ENCODE measurements at regions not wholly inside any gene's neighbourhood (a gene's known extent, or its start where the extent isn't known, plus 50 kb on each side); places are given as distances from the start of the nearest gene placed in this dataset.

GRCh38 chr12:25767606-25768005, 190.9 kb upstream of the RASSF8 start:
- H3K36me3 ChIP-seq (ENCODE audit: insufficient read depth, low read length) = no peaks in the 10 kb centered on the region
- H3K9ac ChIP-seq (ENCODE audit: low read length) = no peak overlapping the region
- Mint-ChIP-seq H3K4me1 (ENCODE audit: low read depth, unreplicated experiment) (peaks cover 23% of the 10 kb centered on the region), H3K9me3 (ENCODE audit: unreplicated experiment) (no peaks in the 10 kb centered on the region), H3K4me3 (ENCODE audit: unreplicated experiment) (no peak overlapping the region), H3K36me3 (ENCODE audit: low read depth, unreplicated experiment) (no peaks in the 10 kb centered on the region), H3K27ac (ENCODE audit: unreplicated experiment) (no peak overlapping the region), H3K27me3 (ENCODE audit: low read depth, unreplicated experiment) (no peaks in the 10 kb centered on the region)
- TF ChIP-seq EZH2 (IDR thresholded peaks at IDR 0.05; ENCODE audit: insufficient read depth, low read length) (no peak), CTCF (IDR thresholded peaks at IDR 0.05; ENCODE audit: insufficient read depth, low read depth, low read length) (no peak)
- no peak overlapping the region for H3K4me3 ChIP-seq (ENCODE audit: insufficient read depth, low read depth, low read length)
- no peaks in the 10 kb centered on the region for H3K9me3 ChIP-seq (ENCODE audit: insufficient read depth, low read depth, low read length)
- H3K4me2 ChIP-seq (ENCODE audit: low read length) = peak overlapping the region; percentile 7
- DNase-seq (ENCODE audit: low read depth) (peak; percentile 52), FAIRE-seq (peak; percentile 62)
- H3K27ac ChIP-seq (ENCODE audit: low read depth, low read length) = no peak overlapping the region
- no peaks in the 10 kb centered on the region for H3K79me2 ChIP-seq (ENCODE audit: insufficient read depth, low read length)
- H3K4me1 ChIP-seq (ENCODE audit: insufficient read depth, low read length) = peaks cover 16% of the 10 kb centered on the region
- H4K20me1 ChIP-seq (ENCODE audit: insufficient read depth, low read length) = no peaks in the 10 kb centered on the region
- H2AFZ ChIP-seq (ENCODE audit: low read depth, low read length) = no peak overlapping the region
- no peaks in the 10 kb centered on the region for H3K27me3 ChIP-seq (ENCODE audit: insufficient read depth, low read length)

- no peak overlapping the region for H3K9ac ChIP-seq (ENCODE audit: low read length)
- H3K4me2 ChIP-seq (ENCODE audit: low read length) = peak overlapping the region; percentile 7
- no peak overlapping the region for H2AFZ ChIP-seq (ENCODE audit: low read depth, low read length)
- no peaks in the 10 kb centered on the region for H3K9me3 ChIP-seq (ENCODE audit: insufficient read depth, low read depth, low read length)
- H3K4me3 Mint-ChIP-seq (ENCODE audit: unreplicated experiment) = no peak overlapping the region
- no peak for DNase-seq (ENCODE audit: low read depth)
- H3K36me3 Mint-ChIP-seq (ENCODE audit: low read depth, unreplicated experiment) = no peaks in the 10 kb centered on the region
- peaks cover 23% of the 10 kb centered on the region for H3K4me1 Mint-ChIP-seq (ENCODE audit: low read depth, unreplicated experiment)
- H3K79me2 ChIP-seq (ENCODE audit: insufficient read depth, low read length) = no peaks in the 10 kb centered on the region
- no peaks in the 10 kb centered on the region for H3K27me3 ChIP-seq (ENCODE audit: insufficient read depth, low read length)
- no peak for FAIRE-seq
- no peak for TF ChIP-seq CTCF (IDR thresholded peaks at IDR 0.05; ENCODE audit: insufficient read depth, low read depth, low read length)
- TF ChIP-seq EZH2 (IDR thresholded peaks at IDR 0.05; ENCODE audit: insufficient read depth, low read length) = no peak
- H3K9me3 Mint-ChIP-seq (ENCODE audit: unreplicated experiment) = no peaks in the 10 kb centered on the region
- H3K4me3 ChIP-seq (ENCODE audit: insufficient read depth, low read depth, low read length) = no peak overlapping the region
- no peaks in the 10 kb centered on the region for H4K20me1 ChIP-seq (ENCODE audit: insufficient read depth, low read length)
- no peaks in the 10 kb centered on the region for H3K36me3 ChIP-seq (ENCODE audit: insufficient read depth, low read length)
- H3K27me3 Mint-ChIP-seq (ENCODE audit: low read depth, unreplicated experiment) = no peaks in the 10 kb centered on the region
- no peak overlapping the region for H3K27ac ChIP-seq (ENCODE audit: low read depth, low read length)
- no peak overlapping the region for H3K27ac Mint-ChIP-seq (ENCODE audit: unreplicated experiment)
- peaks cover 16% of the 10 kb centered on the region for H3K4me1 ChIP-seq (ENCODE audit: insufficient read depth, low read length)
These were observed 190.3 kb upstream of the RASSF8 start for GRCh38 chr12:25768151-25768550.

- Histone ChIP-seq H3K27me3 (ENCODE audit: insufficient read depth, low read length) (no peaks in the 10 kb centered on the region), H3K9ac (ENCODE audit: low read length) (no peak overlapping the region), H3K9me3 (ENCODE audit: insufficient read depth, low read depth, low read length) (no peaks in the 10 kb centered on the region), H3K4me1 (ENCODE audit: insufficient read depth, low read length) (peaks cover 16% of the 10 kb centered on the region), H2AFZ (ENCODE audit: low read depth, low read length) (no peak overlapping the region), H4K20me1 (ENCODE audit: insufficient read depth, low read length) (no peaks in the 10 kb centered on the region), H3K79me2 (ENCODE audit: insufficient read depth, low read length) (no peaks in the 10 kb centered on the region), H3K4me3 (ENCODE audit: insufficient read depth, low read depth, low read length) (no peak overlapping the region), H3K4me2 (ENCODE audit: low read length) (peak overlapping the region; percentile 21), H3K36me3 (ENCODE audit: insufficient read depth, low read length) (no peaks in the 10 kb centered on the region), H3K27ac (ENCODE audit: low read depth, low read length) (peak overlapping the region; percentile 28)
- peaks cover 21% of the 10 kb centered on the region for H3K4me1 Mint-ChIP-seq (ENCODE audit: low read depth, unreplicated experiment)
- H3K27me3 Mint-ChIP-seq (ENCODE audit: low read depth, unreplicated experiment) = no peaks in the 10 kb centered on the region
- TF ChIP-seq CTCF (IDR thresholded peaks at IDR 0.05; ENCODE audit: insufficient read depth, low read depth, low read length) (no peak), EZH2 (IDR thresholded peaks at IDR 0.05; ENCODE audit: insufficient read depth, low read length) (no peak)
- no peak overlapping the region for H3K4me3 Mint-ChIP-seq (ENCODE audit: unreplicated experiment)
- FAIRE-seq (peak; percentile 88), DNase-seq (ENCODE audit: low read depth) (peak; percentile 93)
- H3K36me3 Mint-ChIP-seq (ENCODE audit: low read depth, unreplicated experiment) = no peaks in the 10 kb centered on the region
- peak overlapping the region; percentile 14 for H3K27ac Mint-ChIP-seq (ENCODE audit: unreplicated experiment)
- H3K9me3 Mint-ChIP-seq (ENCODE audit: unreplicated experiment) = no peaks in the 10 kb centered on the region
These were observed 189.2 kb upstream of the RASSF8 start for GRCh38 chr12:25769082-25769945.
